ENCODE measurements at regions not wholly inside any gene's neighbourhood (a gene's known extent, or its start where the extent isn't known, plus 50 kb on each side); places are given as distances from the start of the nearest gene placed in this dataset.

DNA sequence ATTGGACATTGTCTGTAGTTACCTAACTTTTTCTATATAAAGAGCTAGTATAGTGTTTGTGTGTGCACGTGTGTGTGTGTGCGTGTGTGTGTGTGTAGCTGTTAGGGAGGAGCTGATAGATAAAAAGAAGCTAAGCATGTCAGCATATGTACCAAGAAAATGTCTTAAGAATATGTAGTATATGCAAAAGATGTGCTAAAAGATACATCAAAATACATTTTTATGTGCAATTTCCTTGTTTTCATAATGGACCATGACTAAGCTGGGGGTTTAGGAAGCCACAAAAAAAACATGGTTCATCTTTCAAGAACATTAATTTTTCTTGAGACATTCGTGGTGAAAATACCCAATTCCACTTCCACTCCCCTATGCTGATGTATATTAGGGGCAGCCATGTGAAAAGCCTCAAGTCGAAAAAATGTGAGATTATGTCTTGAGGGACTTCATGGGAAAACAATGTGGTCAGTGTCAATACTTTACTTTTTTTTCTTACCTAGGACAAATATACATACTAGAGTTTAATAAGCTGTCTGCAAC is 1599.7 kb downstream of the ARAP2 start:
- no peak overlapping the region for H3K27ac Mint-ChIP-seq (ENCODE audit: unreplicated experiment)
- H3K4me1 Mint-ChIP-seq (ENCODE audit: unreplicated experiment): no peaks in the 10 kb centered on the region
- no peaks in the 10 kb centered on the region for H3K36me3 Mint-ChIP-seq (ENCODE audit: low read depth, unreplicated experiment)
- no peak overlapping the region for H3K4me3 Mint-ChIP-seq (ENCODE audit: unreplicated experiment)
- no peaks in the 10 kb centered on the region for H3K9me3 Mint-ChIP-seq (ENCODE audit: unreplicated experiment)
- no peaks in the 10 kb centered on the region for H3K27me3 Mint-ChIP-seq (ENCODE audit: unreplicated experiment)
- TF ChIP-seq, protein P1, sequence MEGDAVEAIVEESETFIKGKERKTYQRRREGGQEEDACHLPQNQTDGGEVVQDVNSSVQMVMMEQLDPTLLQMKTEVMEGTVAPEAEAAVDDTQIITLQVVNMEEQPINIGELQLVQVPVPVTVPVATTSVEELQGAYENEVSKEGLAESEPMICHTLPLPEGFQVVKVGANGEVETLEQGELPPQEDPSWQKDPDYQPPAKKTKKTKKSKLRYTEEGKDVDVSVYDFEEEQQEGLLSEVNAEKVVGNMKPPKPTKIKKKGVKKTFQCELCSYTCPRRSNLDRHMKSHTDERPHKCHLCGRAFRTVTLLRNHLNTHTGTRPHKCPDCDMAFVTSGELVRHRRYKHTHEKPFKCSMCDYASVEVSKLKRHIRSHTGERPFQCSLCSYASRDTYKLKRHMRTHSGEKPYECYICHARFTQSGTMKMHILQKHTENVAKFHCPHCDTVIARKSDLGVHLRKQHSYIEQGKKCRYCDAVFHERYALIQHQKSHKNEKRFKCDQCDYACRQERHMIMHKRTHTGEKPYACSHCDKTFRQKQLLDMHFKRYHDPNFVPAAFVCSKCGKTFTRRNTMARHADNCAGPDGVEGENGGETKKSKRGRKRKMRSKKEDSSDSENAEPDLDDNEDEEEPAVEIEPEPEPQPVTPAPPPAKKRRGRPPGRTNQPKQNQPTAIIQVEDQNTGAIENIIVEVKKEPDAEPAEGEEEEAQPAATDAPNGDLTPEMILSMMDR (IDR thresholded peaks at IDR 0.05; ENCODE audit: unreplicated experiment): no peak
- no peak for DNase-seq (ENCODE audit: low spot score)

DNA sequence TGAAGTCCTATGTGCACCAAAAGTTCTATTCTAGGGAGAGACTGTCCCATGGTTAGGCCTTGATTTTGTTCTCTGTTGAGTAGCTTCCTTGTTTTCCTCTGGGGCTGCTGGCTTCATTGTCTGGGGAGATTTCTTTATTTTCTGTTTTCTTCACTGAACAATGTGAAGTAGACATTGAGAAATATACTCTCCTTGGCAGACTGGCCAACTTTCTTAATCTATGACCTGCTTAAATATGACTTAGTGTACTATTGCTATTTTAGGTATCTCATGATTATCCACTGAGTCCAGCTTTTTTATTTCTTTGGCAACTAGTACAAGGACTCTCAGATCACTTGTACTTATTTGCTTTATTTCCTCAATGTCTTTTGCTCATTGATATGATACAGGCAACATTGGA is 1594.6 kb downstream of the ARAP2 start:
- Mint-ChIP-seq H3K27ac (ENCODE audit: unreplicated experiment) (no peak overlapping the region), H3K4me1 (ENCODE audit: unreplicated experiment) (no peaks in the 10 kb centered on the region), H3K9me3 (ENCODE audit: unreplicated experiment) (no peaks in the 10 kb centered on the region), H3K4me3 (ENCODE audit: unreplicated experiment) (no peak overlapping the region), H3K27me3 (ENCODE audit: unreplicated experiment) (no peaks in the 10 kb centered on the region), H3K36me3 (ENCODE audit: low read depth, unreplicated experiment) (no peaks in the 10 kb centered on the region)
- no peak for DNase-seq (ENCODE audit: low spot score)
- TF ChIP-seq, protein P1 (IDR thresholded peaks at IDR 0.05; ENCODE audit: unreplicated experiment): no peak

DNA sequence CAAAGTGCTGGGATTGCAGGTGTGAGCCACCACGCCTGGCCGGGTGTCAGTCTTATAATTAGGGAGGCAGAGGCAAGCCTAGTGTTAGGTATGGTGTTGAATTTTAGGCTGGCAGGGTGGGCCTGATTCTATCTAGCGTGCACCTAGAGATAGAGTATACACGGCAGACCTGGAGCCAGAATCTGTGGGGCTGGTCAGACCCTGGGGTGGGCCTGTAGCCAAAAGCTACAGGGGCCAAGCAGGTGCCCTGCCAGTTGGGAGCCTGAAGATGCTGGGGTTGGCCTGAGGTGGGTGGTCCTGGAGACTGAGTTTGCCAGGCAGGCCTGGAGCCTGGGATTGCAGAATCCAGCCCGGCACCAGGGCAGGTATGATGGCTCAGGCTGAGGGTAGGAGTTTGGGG is 1580.3 kb downstream of the ARAP2 start:
- Mint-ChIP-seq H3K4me1 (ENCODE audit: unreplicated experiment) (no peaks in the 10 kb centered on the region), H3K27me3 (ENCODE audit: unreplicated experiment) (no peaks in the 10 kb centered on the region), H3K4me3 (ENCODE audit: unreplicated experiment) (no peak overlapping the region), H3K9me3 (ENCODE audit: unreplicated experiment) (no peaks in the 10 kb centered on the region), H3K36me3 (ENCODE audit: low read depth, unreplicated experiment) (no peaks in the 10 kb centered on the region), H3K27ac (ENCODE audit: unreplicated experiment) (no peak overlapping the region)
- TF ChIP-seq, protein P1 (IDR thresholded peaks at IDR 0.05; ENCODE audit: unreplicated experiment): no peak
- no peak for DNase-seq (ENCODE audit: low spot score)

DNA sequence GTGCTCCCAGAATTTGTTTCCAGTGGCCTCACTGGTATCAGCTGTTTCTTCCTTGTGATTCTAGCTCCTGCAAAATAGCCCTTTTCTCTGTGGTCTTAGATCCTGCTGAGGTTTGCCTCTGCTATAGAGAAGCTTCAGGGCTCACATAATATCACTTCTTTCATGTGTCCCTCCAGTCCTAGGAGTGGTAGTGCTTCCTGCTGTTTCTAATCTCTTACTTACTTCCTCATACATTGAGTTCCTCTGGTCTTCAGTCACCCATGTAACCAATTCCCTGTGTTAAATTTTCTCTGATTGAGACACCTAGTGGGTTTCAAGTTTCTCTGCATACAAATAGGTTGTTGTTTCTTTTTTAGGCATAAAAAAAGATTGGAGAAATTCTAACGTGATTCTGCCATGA is 1567.9 kb downstream of the ARAP2 start:
- H3K4me1 Mint-ChIP-seq (ENCODE audit: unreplicated experiment): no peaks in the 10 kb centered on the region
- DNase-seq (ENCODE audit: low spot score): no peak
- H3K27me3 Mint-ChIP-seq (ENCODE audit: unreplicated experiment): no peaks in the 10 kb centered on the region
- no peaks in the 10 kb centered on the region for H3K36me3 Mint-ChIP-seq (ENCODE audit: low read depth, unreplicated experiment)
- no peak overlapping the region for H3K4me3 Mint-ChIP-seq (ENCODE audit: unreplicated experiment)
- no peak overlapping the region for H3K27ac Mint-ChIP-seq (ENCODE audit: unreplicated experiment)
- TF ChIP-seq, protein P1 (IDR thresholded peaks at IDR 0.05; ENCODE audit: unreplicated experiment): no peak
- H3K9me3 Mint-ChIP-seq (ENCODE audit: unreplicated experiment): no peaks in the 10 kb centered on the region

DNA sequence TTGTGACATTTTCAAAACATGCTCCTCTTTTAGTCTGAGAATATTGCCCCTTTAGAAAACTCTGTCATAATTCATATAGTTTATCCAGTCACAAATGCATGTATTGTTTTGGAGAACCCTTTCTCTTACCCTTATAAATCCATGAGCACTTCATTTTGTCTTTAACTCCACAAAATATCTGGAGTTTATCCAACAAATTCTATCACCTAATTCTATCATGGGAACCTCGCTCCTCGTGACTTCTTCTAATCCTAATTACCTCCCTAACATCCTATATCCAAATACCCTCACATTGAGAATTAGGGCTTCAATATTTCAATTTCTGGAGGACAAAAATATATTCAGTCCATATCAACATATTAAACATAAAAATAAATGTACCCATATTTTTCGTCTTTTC is 1565.9 kb downstream of the ARAP2 start:
- Mint-ChIP-seq H3K27ac (ENCODE audit: unreplicated experiment) (no peak overlapping the region), H3K36me3 (ENCODE audit: low read depth, unreplicated experiment) (no peaks in the 10 kb centered on the region), H3K9me3 (ENCODE audit: unreplicated experiment) (no peaks in the 10 kb centered on the region), H3K4me3 (ENCODE audit: unreplicated experiment) (no peak overlapping the region), H3K27me3 (ENCODE audit: unreplicated experiment) (no peaks in the 10 kb centered on the region), H3K4me1 (ENCODE audit: unreplicated experiment) (no peaks in the 10 kb centered on the region)
- DNase-seq (ENCODE audit: low spot score): no peak
- TF ChIP-seq, protein P1 (IDR thresholded peaks at IDR 0.05; ENCODE audit: unreplicated experiment): no peak

Data from endothelial cell (in vitro differentiated cells).